K562 (cell line): ENCODE measurements at regions not wholly inside any gene's neighbourhood (a gene's known extent, or its start where the extent isn't known, plus 50 kb on each side); places are given as distances from the start of the nearest gene placed in this dataset.

Source experiments
- ATAC-seq: fragments of 200-7000 bp; cut with Tn5 transposase; 3 replicates; pipeline ENCODE4 v1.9.1; 2020; ENCODE audit warnings: moderate library complexity
- BruUV-seq: library from RNA; stranded (reverse); fragments of 400-500 nt; replicated peaks from 2 replicates; lab custom pipeline; 2021; lab: Mats Ljungman, UMichigan
- CTCF ChIA-PET: fragments of 300-600 bp; formaldehyde crosslinking; extraction: SDS; loops from one replicate; lab custom pipeline; 2021; ENCODE audit warnings: low intra/inter-chr PET ratio; lab: Yijun Ruan, JAX
- POLR2A ChIA-PET: fragments of 300-600, 350-650 bp; sonication (Branson Sonifier 250); formaldehyde crosslinking; extraction: SDS; loops from one replicate; lab custom pipeline; 2021; ENCODE audit warnings: antibody characterized with exemption, inconsistent platforms; lab: Yijun Ruan, JAX
- DNase-seq, 4 experiments: peaks; one replicate each; pipeline versions ENCODE4 v3.0.0 to v3.0.0-alpha.2; 2011 to 2018; ENCODE audit warnings: low spot score in 3 of 4, mixed read lengths in 3 of 4; ENCODE audit errors: extremely low read depth in 1 of 4
- FAIRE-seq: peaks from 2 replicates; lab custom pipeline; 2011; peaks lifted over from hg19 to GRCh38; lab: Jason Lieb, UNC
- H2AFZ ChIP-seq: 2 replicates; pipeline ENCODE4 v1.6.0; 2011; ENCODE audit warnings: low read depth, low read length, control low read depth, inconsistent platforms
- H3K27ac ChIP-seq: fragments of 200-600 bp; 3 replicates; pipeline ENCODE4 v1.8.0; 2011; ENCODE audit warnings: low read depth, mild to moderate bottlenecking, control low read depth, inconsistent platforms, low read length, moderate library complexity, mixed read lengths; ENCODE audit errors: extremely low read depth
- H3K27me3 ChIP-seq, 2 experiments: fragments of 300-600 bp in 1 of 2; 2 replicates in 1 of 2; 3 replicates in 1 of 2; pipeline versions ENCODE4 v1.6.0 to v1.8.0; 2011; ENCODE audit warnings: inconsistent platforms in 2 of 2, low read length in 2 of 2, mild to moderate bottlenecking in 1 of 2, mixed read lengths in 1 of 2, moderate library complexity in 1 of 2; ENCODE audit not compliant: control insufficient read depth in 2 of 2, insufficient read depth in 2 of 2
- H3K36me3 ChIP-seq: fragments of 300-600 bp; 3 replicates; pipeline ENCODE4 v1.8.0; 2011; ENCODE audit warnings: mild to moderate bottlenecking, low read length, inconsistent platforms; ENCODE audit not compliant: control insufficient read depth, insufficient read depth
- H3K4me1 ChIP-seq, 2 experiments: fragments of 200-600 bp in 1 of 2; replicated peaks in 1 of 2; 2 replicates in 1 of 2; 3 replicates in 1 of 2; pipeline versions ENCODE4 v1.5.1 to v1.8.0; 2011; ENCODE audit warnings: inconsistent platforms in 2 of 2, low read length in 2 of 2, mild to moderate bottlenecking in 1 of 2, mixed read lengths in 1 of 2, moderate library complexity in 1 of 2; ENCODE audit not compliant: control insufficient read depth in 2 of 2, insufficient read depth in 2 of 2
- H3K4me2 ChIP-seq: 2 replicates; pipeline ENCODE4 v1.6.1; 2011; ENCODE audit warnings: low read length, control low read depth, inconsistent platforms, mixed read lengths; ENCODE audit not compliant: insufficient read depth
- H3K4me3 ChIP-seq: fragments of 200-600 bp; sonication (generic), shearing (Covaris generic); 2 replicates; pipeline ENCODE4 v1.5.1; 2016; ENCODE audit warnings: control low read depth, inconsistent platforms
- H3K79me2 ChIP-seq: fragments of 200-600 bp; 3 replicates; pipeline ENCODE4 v1.8.0; 2011; ENCODE audit warnings: low read length, inconsistent platforms; ENCODE audit not compliant: control insufficient read depth, insufficient read depth
- H3K9ac ChIP-seq, 2 experiments: 2 replicates each; pipeline versions ENCODE4 v1.6.0 to v1.6.1; 2011; ENCODE audit warnings: low read depth in 2 of 2, low read length in 2 of 2, control low read depth in 1 of 2, inconsistent platforms in 1 of 2, mild to moderate bottlenecking in 1 of 2, mixed read lengths in 1 of 2; ENCODE audit not compliant: insufficient read depth in 1 of 2
- H3K9me1 ChIP-seq: one replicate; pipeline ENCODE4 v1.6.0; 2011; ENCODE audit warnings: inconsistent platforms, mild to moderate bottlenecking, low read length, moderate library complexity; ENCODE audit not compliant: control insufficient read depth, insufficient read depth
- H3K9me3 ChIP-seq: replicated peaks from 2 replicates; pipeline ENCODE4 v1.5.1; 2011; ENCODE audit warnings: low read depth, low read length, inconsistent platforms; ENCODE audit not compliant: control insufficient read depth, insufficient read depth
- H4K20me1 ChIP-seq: replicated peaks from 2 replicates; pipeline ENCODE4 v1.6.1; 2011; ENCODE audit warnings: low read length, inconsistent platforms, mixed read lengths; ENCODE audit not compliant: control insufficient read depth, insufficient read depth
- CREB1 ChIP-seq, 2 experiments: sonication (generic) in 1 of 2; formaldehyde crosslinking in 1 of 2; IDR thresholded peaks; 2 replicates each; pipeline versions ENCODE4 v1.6.1 to v1.8.0; 2012 to 2022; ENCODE audit warnings: inconsistent platforms in 1 of 2, mild to moderate bottlenecking in 1 of 2, missing genetic modification reagents in 1 of 2, moderate library complexity in 1 of 2
- FOSL1 ChIP-seq: fragments of 200-800 bp; sonication (Bioruptor generic); conservative IDR thresholded peaks from 2 replicates; pipeline ENCODE4 v1.6.1; 2016; ENCODE audit warnings: missing genetic modification characterization, missing compliant biosample characterization
- HNRNPL ChIP-seq: fragments of 200-400 bp; formaldehyde crosslinking; IDR thresholded peaks from 2 replicates; pipeline ENCODE4 v1.6.1; 2017; ENCODE audit warnings: low read depth, mild to moderate bottlenecking, low read length
- RUNX1 ChIP-seq: sonication (generic); IDR thresholded peaks from 2 replicates; pipeline ENCODE4 v1.6.1; 2016; ENCODE audit warnings: antibody characterized with exemption, low read depth
- SAP30 ChIP-seq: fragments of 200-600 bp; sonication (generic); IDR thresholded peaks from 2 replicates; pipeline ENCODE4 v1.6.1; 2012; ENCODE audit warnings: borderline replicate concordance, low read depth, mild to moderate bottlenecking, moderate library complexity, low read length, control low read depth, inconsistent platforms; ENCODE audit not compliant: insufficient read depth, poor library complexity, severe bottlenecking
- ZC3H11A ChIP-seq: IDR thresholded peaks from 2 replicates; pipeline ENCODE4 v1.6.1; 2012; ENCODE audit warnings: low read depth, low read length, improper control_type of control experiment
- ZFPM2 ChIP-seq: fragments of 250-450 bp; sonication (Bioruptor Pico); IDR thresholded peaks from 2 replicates; pipeline ENCODE4 v1.5.1; 2022; ENCODE audit warnings: mild to moderate bottlenecking
- WGBS: fragments of 100-300 bp; shearing (Covaris generic); methylation state at CpG from one replicate; pipeline ENCODE4 v1.1.6; 2016; ENCODE audit warnings: low coverage, mixed read lengths; ENCODE audit not compliant: insufficient coverage; ENCODE audit errors: missing lambda C conversion rate; 5-methylcytosine and 5-hydroxymethylcytosine counted together
- in situ Hi-C: fragments of 300-500 bp; cut with MboI; formaldehyde crosslinking; loops from 4 replicates; pipeline ENCODE4 v1.15.0; 2018; ENCODE audit warnings: inconsistent platforms, mixed read lengths
- intact Hi-C: fragments of 100-400 bp; cut with micrococcal nuclease; formaldehyde crosslinking; loops from 2 replicates; pipeline ENCODE4 v1.14.2; 2022
- TF ChIP-seq, protein P1 (sequence below): fragments of 450-650 bp; IDR thresholded peaks from 2 replicates; pipeline ENCODE4 v1.6.1; 2016; ENCODE audit warnings: borderline replicate concordance
- TF ChIP-seq, protein P2 (sequence below): sonication (generic); formaldehyde crosslinking; IDR thresholded peaks from 2 replicates; pipeline ENCODE4 v1.8.0; 2022; ENCODE audit warnings: mild to moderate bottlenecking, low read depth, missing genetic modification reagents
- TF ChIP-seq, protein P3 (sequence below), 2 experiments: fragments of 450-650 bp; IDR thresholded peaks; 2 replicates each; pipeline ENCODE4 v1.6.1; 2018; ENCODE audit warnings: mild to moderate bottlenecking in 2 of 2, low read depth in 1 of 2; ENCODE audit not compliant: partially characterized antibody in 2 of 2
- TF ChIP-seq, protein P4 (sequence below): fragments of 450-650 bp; IDR thresholded peaks from 2 replicates; pipeline ENCODE4 v1.6.1; 2016
- TF ChIP-seq, protein P5 (sequence below): sonication (generic); formaldehyde crosslinking; IDR thresholded peaks from 2 replicates; pipeline ENCODE4 v1.8.0; 2022; ENCODE audit warnings: mild to moderate bottlenecking, missing genetic modification reagents

DNA sequence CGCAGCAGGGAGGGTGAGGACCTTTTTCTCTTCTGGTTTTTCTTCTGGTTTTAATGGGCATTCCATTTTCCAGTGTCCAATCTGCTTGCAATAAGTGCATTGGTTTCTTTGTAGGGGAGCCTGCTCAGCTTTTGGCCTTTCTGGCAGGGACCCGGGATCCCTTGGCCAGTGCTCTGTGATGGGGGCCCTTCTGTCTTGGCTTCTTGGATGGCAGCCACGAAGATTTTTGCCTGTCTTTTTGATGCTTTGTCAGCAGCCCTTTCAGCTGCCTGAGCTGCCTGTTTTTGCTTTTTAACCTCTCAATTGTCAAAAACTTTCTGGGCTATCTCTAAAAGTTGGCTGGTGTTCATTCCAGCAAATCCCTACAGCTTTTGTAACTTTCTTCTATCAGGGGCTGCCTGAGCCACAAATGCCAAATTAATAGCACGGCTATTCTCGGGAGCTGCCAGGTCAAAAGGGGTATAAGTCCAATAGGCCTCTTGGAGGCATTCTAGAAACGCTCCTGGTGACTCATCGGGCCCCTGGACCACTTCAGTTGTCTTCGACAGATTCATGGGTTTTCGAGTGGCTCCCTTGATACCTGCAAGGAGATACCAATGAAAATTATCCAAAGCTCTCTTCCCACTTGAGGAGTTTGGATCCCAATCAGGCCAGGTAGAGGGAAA, 179.9 kb upstream of the MBL2 start:
- ChIA-PET CTCF (no interaction called here), POLR2A (no interaction called here)
- Histone ChIP-seq H3K4me2 (no peak overlapping the region), H3K4me1 (no peaks in the 10 kb centered on the region), H3K27me3 (no peaks in the 10 kb centered on the region), H4K20me1 (no peaks in the 10 kb centered on the region), H3K9me1 (no peaks in the 10 kb centered on the region), H3K27ac (no peak overlapping the region), H3K9me3 (no peaks in the 10 kb centered on the region), H3K9ac (no peak overlapping the region), H3K4me3 (no peak overlapping the region), H2AFZ (no peak overlapping the region), H3K79me2 (no peaks in the 10 kb centered on the region), H3K36me3 (no peaks in the 10 kb centered on the region)
- in situ Hi-C loops = no loop called here
- DNase-seq (no peak), ATAC-seq (no peak), FAIRE-seq (no peak)
- WGBS = under 1% methylated on average over 9 of the region's 9 CpGs
- intact Hi-C loops = no loop called here
- no peak for TF ChIP-seq ZC3H11A
- TF ChIP-seq, protein P1, sequence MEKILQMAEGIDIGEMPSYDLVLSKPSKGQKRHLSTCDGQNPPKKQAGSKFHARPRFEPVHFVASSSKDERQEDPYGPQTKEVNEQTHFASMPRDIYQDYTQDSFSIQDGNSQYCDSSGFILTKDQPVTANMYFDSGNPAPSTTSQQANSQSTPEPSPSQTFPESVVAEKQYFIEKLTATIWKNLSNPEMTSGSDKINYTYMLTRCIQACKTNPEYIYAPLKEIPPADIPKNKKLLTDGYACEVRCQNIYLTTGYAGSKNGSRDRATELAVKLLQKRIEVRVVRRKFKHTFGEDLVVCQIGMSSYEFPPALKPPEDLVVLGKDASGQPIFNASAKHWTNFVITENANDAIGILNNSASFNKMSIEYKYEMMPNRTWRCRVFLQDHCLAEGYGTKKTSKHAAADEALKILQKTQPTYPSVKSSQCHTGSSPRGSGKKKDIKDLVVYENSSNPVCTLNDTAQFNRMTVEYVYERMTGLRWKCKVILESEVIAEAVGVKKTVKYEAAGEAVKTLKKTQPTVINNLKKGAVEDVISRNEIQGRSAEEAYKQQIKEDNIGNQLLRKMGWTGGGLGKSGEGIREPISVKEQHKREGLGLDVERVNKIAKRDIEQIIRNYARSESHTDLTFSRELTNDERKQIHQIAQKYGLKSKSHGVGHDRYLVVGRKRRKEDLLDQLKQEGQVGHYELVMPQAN = no peak
- TF ChIP-seq, protein P2, sequence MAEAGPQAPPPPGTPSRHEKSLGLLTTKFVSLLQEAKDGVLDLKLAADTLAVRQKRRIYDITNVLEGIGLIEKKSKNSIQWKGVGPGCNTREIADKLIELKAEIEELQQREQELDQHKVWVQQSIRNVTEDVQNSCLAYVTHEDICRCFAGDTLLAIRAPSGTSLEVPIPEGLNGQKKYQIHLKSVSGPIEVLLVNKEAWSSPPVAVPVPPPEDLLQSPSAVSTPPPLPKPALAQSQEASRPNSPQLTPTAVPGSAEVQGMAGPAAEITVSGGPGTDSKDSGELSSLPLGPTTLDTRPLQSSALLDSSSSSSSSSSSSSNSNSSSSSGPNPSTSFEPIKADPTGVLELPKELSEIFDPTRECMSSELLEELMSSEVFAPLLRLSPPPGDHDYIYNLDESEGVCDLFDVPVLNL = no peak
- no peak for TF ChIP-seq ZFPM2 (CRISPR knock-in tag)
- no peak for TF ChIP-seq CREB1 (IDR thresholded peaks at IDR 0.05)
- no peak for TF ChIP-seq CREB1 (CRISPR knock-in tag; IDR thresholded peaks at IDR 0.05)
- no peak for TF ChIP-seq FOSL1 (tag)
- no peak for TF ChIP-seq SAP30
- TF ChIP-seq, protein P3, sequence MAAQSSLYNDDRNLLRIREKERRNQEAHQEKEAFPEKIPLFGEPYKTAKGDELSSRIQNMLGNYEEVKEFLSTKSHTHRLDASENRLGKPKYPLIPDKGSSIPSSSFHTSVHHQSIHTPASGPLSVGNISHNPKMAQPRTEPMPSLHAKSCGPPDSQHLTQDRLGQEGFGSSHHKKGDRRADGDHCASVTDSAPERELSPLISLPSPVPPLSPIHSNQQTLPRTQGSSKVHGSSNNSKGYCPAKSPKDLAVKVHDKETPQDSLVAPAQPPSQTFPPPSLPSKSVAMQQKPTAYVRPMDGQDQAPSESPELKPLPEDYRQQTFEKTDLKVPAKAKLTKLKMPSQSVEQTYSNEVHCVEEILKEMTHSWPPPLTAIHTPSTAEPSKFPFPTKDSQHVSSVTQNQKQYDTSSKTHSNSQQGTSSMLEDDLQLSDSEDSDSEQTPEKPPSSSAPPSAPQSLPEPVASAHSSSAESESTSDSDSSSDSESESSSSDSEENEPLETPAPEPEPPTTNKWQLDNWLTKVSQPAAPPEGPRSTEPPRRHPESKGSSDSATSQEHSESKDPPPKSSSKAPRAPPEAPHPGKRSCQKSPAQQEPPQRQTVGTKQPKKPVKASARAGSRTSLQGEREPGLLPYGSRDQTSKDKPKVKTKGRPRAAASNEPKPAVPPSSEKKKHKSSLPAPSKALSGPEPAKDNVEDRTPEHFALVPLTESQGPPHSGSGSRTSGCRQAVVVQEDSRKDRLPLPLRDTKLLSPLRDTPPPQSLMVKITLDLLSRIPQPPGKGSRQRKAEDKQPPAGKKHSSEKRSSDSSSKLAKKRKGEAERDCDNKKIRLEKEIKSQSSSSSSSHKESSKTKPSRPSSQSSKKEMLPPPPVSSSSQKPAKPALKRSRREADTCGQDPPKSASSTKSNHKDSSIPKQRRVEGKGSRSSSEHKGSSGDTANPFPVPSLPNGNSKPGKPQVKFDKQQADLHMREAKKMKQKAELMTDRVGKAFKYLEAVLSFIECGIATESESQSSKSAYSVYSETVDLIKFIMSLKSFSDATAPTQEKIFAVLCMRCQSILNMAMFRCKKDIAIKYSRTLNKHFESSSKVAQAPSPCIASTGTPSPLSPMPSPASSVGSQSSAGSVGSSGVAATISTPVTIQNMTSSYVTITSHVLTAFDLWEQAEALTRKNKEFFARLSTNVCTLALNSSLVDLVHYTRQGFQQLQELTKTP (IDR thresholded peaks at IDR 0.05; ENCODE audit: low read depth in 1 of 2, partially characterized antibody in 2 of 2) = no peak
- TF ChIP-seq HNRNPL = no peak
- TF ChIP-seq, protein P4, sequence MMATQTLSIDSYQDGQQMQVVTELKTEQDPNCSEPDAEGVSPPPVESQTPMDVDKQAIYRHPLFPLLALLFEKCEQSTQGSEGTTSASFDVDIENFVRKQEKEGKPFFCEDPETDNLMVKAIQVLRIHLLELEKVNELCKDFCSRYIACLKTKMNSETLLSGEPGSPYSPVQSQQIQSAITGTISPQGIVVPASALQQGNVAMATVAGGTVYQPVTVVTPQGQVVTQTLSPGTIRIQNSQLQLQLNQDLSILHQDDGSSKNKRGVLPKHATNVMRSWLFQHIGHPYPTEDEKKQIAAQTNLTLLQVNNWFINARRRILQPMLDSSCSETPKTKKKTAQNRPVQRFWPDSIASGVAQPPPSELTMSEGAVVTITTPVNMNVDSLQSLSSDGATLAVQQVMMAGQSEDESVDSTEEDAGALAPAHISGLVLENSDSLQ = no peak
- TF ChIP-seq RUNX1 = no peak
- TF ChIP-seq, protein P5, sequence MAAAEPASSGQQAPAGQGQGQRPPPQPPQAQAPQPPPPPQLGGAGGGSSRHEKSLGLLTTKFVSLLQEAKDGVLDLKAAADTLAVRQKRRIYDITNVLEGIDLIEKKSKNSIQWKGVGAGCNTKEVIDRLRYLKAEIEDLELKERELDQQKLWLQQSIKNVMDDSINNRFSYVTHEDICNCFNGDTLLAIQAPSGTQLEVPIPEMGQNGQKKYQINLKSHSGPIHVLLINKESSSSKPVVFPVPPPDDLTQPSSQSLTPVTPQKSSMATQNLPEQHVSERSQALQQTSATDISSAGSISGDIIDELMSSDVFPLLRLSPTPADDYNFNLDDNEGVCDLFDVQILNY (CRISPR knock-in tag) = no peak
- no TSS peak for BruUV-seq
